CD4-positive, CD25-positive, alpha-beta regulatory T cell (primary cell): ENCODE measurements at regions not wholly inside any gene's neighbourhood (a gene's known extent, or its start where the extent isn't known, plus 50 kb on each side); places are given as distances from the start of the nearest gene placed in this dataset.

Experiments used
- ATAC-seq, 2 donors: fragments of 150-1000 bp; cut with Tn5 transposase; one replicate each; pipeline ENCODE4 v1.10.0; 2021; ENCODE audit warnings: low read depth in 2 of 2, moderate number of reproducible peaks in 2 of 2, moderate library complexity in 1 of 2
- DNase-seq, 3 donors: peaks; one replicate each; pipeline versions ENCODE4 v3.0.0 to v3.0.0-alpha.2; 2012 to 2022; ENCODE audit warnings: mixed read lengths in 1 of 3
- H3K27ac ChIP-seq: one replicate; pipeline ENCODE4 v1.7.0; 2013; ENCODE audit warnings: mild to moderate bottlenecking, low read length; ENCODE audit not compliant: insufficient read depth, poor library complexity, severe bottlenecking
- H3K27me3 ChIP-seq: one replicate; pipeline ENCODE4 v1.7.0; 2013; ENCODE audit warnings: low read length; ENCODE audit not compliant: control insufficient read depth, insufficient read depth
- H3K36me3 ChIP-seq: one replicate; pipeline ENCODE4 v1.7.0; 2013; ENCODE audit warnings: mild to moderate bottlenecking, low read length, moderate library complexity; ENCODE audit not compliant: control insufficient read depth, insufficient read depth
- H3K4me1 ChIP-seq: 2 replicates; pipeline ENCODE4 v1.7.0; 2013; ENCODE audit warnings: mild to moderate bottlenecking, low read length; ENCODE audit not compliant: insufficient read depth, control insufficient read depth, poor library complexity, severe bottlenecking
- H3K4me3 ChIP-seq: one replicate; pipeline ENCODE4 v1.7.0; 2013; ENCODE audit warnings: low read depth, mild to moderate bottlenecking, low read length, moderate library complexity
- H3K9me3 ChIP-seq, 2 experiments: 1 replicate in 1 of 2; 2 replicates in 1 of 2; pipeline ENCODE4 v1.7.0; 2013; ENCODE audit warnings: low read length in 2 of 2, mild to moderate bottlenecking in 1 of 2, moderate library complexity in 1 of 2; ENCODE audit not compliant: control insufficient read depth in 2 of 2
- H3K27ac Mint-ChIP-seq, 3 donors: one replicate each; pipeline ENCODE4 v1.8.0; 2020 to 2022; ENCODE audit warnings: mild to moderate bottlenecking in 3 of 3, mixed read lengths in 3 of 3, moderate library complexity in 2 of 3
- H3K27me3 Mint-ChIP-seq: one replicate; pipeline ENCODE4 v1.8.0; 2022; ENCODE audit warnings: mild to moderate bottlenecking, mixed read lengths
- H3K36me3 Mint-ChIP-seq: one replicate; pipeline ENCODE4 v1.8.0; 2020; ENCODE audit warnings: mixed read lengths
- H3K4me1 Mint-ChIP-seq, 4 donors: one replicate each; pipeline ENCODE4 v1.8.0; 2020 to 2022; ENCODE audit warnings: mixed read lengths in 4 of 4, mild to moderate bottlenecking in 1 of 4
- H3K4me3 Mint-ChIP-seq, 4 donors: one replicate each; pipeline ENCODE4 v1.8.0; 2020 to 2022; ENCODE audit warnings: mild to moderate bottlenecking in 4 of 4, mixed read lengths in 4 of 4, moderate library complexity in 3 of 4
- H3K9me3 Mint-ChIP-seq, 7 donors: one replicate each; pipeline ENCODE4 v1.8.0; 2020 to 2022; ENCODE audit warnings: mixed read lengths in 7 of 7, mild to moderate bottlenecking in 3 of 7, moderate library complexity in 2 of 7

DNA sequence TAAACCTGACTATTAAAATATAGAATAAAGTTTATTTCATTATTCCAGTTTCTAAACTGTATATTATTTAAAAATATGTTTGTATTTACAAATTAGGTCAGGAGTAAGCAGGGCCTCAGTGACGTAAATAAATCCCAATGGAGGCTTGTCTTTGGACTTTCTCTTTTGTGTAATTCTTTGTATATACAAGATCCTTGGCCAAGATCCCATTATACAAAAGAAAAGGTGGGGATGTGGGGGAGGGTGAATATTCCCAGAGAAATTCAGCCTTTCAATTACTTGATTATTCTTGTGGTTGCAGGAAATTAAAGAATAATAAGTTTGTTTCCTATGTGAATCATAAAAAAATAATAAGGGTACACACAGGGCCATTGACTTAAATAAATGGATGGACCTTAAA is 178.7 kb upstream of the PRPS1L1 start:
- Histone ChIP-seq H3K27ac (no peak overlapping the region), H3K36me3 (no peaks in the 10 kb centered on the region), H3K9me3 (no peaks in the 10 kb centered on the region), H3K27me3 (no peaks in the 10 kb centered on the region), H3K4me1 (no peaks in the 10 kb centered on the region), H3K4me3 (no peak overlapping the region)
- no peaks in the 10 kb centered on the region for H3K36me3 Mint-ChIP-seq
- H3K9me3 Mint-ChIP-seq, result no peaks in the 10 kb centered on the region
- H3K4me3 Mint-ChIP-seq, result no peak overlapping the region
- no peaks in the 10 kb centered on the region for H3K4me1 Mint-ChIP-seq
- peaks cover 4% of the 10 kb centered on the region for H3K27me3 Mint-ChIP-seq
- ATAC-seq (no peak), DNase-seq (no peak)
- no peak overlapping the region for H3K27ac Mint-ChIP-seq

DNA sequence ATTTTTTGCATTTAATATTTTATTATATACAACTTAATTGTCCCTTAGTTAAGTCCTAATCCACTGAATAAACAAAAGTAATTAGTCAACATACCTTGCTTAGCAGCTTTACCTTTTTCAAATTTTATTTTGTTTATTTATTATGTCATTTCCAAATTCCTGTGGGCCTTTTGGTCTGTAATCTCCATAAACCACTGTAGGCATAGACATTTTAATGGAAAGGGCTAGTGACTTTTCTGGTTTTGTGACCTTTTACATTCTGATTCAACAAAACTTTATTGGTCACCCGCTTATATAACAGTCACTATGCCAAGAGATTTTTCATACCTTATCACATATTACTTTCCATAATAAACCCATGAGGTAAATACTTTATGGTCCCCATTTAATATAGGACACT is 181.3 kb upstream of the PRPS1L1 start:
- Histone ChIP-seq H3K9me3 (no peaks in the 10 kb centered on the region), H3K27me3 (no peaks in the 10 kb centered on the region), H3K27ac (no peak overlapping the region), H3K36me3 (no peaks in the 10 kb centered on the region), H3K4me1 (no peaks in the 10 kb centered on the region), H3K4me3 (no peak overlapping the region)
- no peaks in the 10 kb centered on the region for H3K36me3 Mint-ChIP-seq
- H3K27me3 Mint-ChIP-seq, result no peaks in the 10 kb centered on the region
- H3K4me3 Mint-ChIP-seq, result peak overlapping the region in 1 of 4 donors; percentile 7
- H3K27ac Mint-ChIP-seq, result no peak overlapping the region
- ATAC-seq, result no peak
- H3K4me1 Mint-ChIP-seq, result no peaks in the 10 kb centered on the region
- peaks cover 0 to 4% (median 0%) of the 10 kb centered on the region in 7 donors for H3K9me3 Mint-ChIP-seq
- DNase-seq, result no peak

DNA sequence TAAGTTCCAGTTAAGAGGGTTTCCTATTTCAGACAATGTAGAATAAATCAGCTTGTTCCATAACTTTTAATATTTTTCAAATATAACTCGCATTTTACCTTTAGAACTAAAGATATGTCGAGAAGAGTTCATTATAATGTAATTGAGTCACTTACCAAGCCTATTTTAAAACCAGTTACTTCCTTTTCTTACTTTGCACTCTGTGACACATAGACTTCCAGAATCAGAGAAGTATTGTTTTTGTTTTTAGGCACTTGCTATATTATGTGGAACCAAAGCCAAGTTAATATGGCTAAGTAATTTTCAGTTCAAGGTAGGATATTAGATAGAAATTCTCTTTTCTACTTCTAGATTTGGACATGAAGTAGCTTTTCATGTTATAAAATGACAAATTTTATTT is 182.7 kb upstream of the PRPS1L1 start:
- peaks cover 0 to 4% (median 0%) of the 10 kb centered on the region in 7 donors for H3K9me3 Mint-ChIP-seq
- H3K4me3 ChIP-seq, result no peak overlapping the region
- H3K9me3 ChIP-seq, result no peaks in the 10 kb centered on the region
- no peaks in the 10 kb centered on the region for H3K4me1 Mint-ChIP-seq
- H3K36me3 Mint-ChIP-seq, result no peaks in the 10 kb centered on the region
- no peak overlapping the region for H3K27ac Mint-ChIP-seq
- no peaks in the 10 kb centered on the region for H3K27me3 Mint-ChIP-seq
- DNase-seq, result no peak
- no peaks in the 10 kb centered on the region for H3K36me3 ChIP-seq
- H3K27ac ChIP-seq, result no peak overlapping the region
- H3K4me3 Mint-ChIP-seq, result no peak overlapping the region
- no peak for ATAC-seq
- H3K27me3 ChIP-seq, result no peaks in the 10 kb centered on the region
- no peaks in the 10 kb centered on the region for H3K4me1 ChIP-seq

DNA sequence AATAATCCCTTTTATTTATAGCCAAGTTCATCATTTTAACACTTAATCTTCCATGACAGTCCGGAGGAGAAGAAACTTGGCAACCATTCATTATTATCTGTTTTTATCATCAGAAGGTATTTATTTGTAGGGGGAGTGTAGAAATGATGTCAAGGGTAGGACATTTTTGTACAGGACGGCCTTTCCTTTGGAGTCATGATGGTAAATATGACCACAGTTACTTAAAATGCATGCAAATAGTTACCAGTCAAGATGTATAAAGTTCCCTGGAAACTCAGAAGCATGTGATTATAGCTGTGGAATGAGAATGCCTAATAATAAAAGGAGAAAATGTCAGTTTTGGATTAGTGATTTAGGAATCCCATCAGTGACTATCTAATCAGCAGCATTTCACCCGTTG is 183.1 kb upstream of the PRPS1L1 start:
- H3K9me3 ChIP-seq, result no peaks in the 10 kb centered on the region
- H3K4me3 ChIP-seq, result no peak overlapping the region
- Mint-ChIP-seq H3K9me3 (peaks cover 0 to 4% (median 0%) of the 10 kb centered on the region in 7 donors), H3K4me1 (no peaks in the 10 kb centered on the region), H3K27me3 (no peaks in the 10 kb centered on the region), H3K36me3 (no peaks in the 10 kb centered on the region), H3K4me3 (no peak overlapping the region), H3K27ac (no peak overlapping the region)
- H3K27me3 ChIP-seq, result no peaks in the 10 kb centered on the region
- no peaks in the 10 kb centered on the region for H3K36me3 ChIP-seq
- DNase-seq, result no peak
- H3K27ac ChIP-seq, result no peak overlapping the region
- ATAC-seq, result no peak
- no peaks in the 10 kb centered on the region for H3K4me1 ChIP-seq

DNA sequence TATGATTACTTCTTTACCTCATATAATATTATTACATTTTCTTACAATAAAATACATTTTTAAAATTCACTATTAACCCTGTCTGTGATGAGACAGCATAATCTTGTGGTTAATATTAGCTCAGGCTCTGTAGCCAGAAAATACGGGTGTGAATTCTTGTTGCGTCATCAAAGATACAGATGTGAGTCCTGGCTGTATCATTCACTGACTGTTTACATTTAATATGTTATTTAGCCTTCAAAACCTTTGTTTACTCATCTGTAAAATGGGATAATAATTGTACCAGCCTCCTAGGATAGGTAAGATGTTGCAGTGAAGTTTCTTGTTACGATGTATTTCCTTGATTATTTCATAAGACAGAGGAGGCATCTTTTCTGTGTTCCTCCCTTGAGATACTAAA is 184.7 kb upstream of the PRPS1L1 start:
- DNase-seq, result no peak
- Histone ChIP-seq H3K27ac (no peak overlapping the region), H3K9me3 (no peaks in the 10 kb centered on the region), H3K4me3 (no peak overlapping the region), H3K36me3 (no peaks in the 10 kb centered on the region), H3K4me1 (no peaks in the 10 kb centered on the region), H3K27me3 (no peaks in the 10 kb centered on the region)
- no peaks in the 10 kb centered on the region for H3K36me3 Mint-ChIP-seq
- no peak overlapping the region for H3K27ac Mint-ChIP-seq
- no peak for ATAC-seq
- H3K4me1 Mint-ChIP-seq, result no peaks in the 10 kb centered on the region
- no peak overlapping the region for H3K4me3 Mint-ChIP-seq
- no peaks in the 10 kb centered on the region for H3K27me3 Mint-ChIP-seq
- H3K9me3 Mint-ChIP-seq, result peaks cover 0 to 4% (median 0%) of the 10 kb centered on the region in 7 donors

DNA sequence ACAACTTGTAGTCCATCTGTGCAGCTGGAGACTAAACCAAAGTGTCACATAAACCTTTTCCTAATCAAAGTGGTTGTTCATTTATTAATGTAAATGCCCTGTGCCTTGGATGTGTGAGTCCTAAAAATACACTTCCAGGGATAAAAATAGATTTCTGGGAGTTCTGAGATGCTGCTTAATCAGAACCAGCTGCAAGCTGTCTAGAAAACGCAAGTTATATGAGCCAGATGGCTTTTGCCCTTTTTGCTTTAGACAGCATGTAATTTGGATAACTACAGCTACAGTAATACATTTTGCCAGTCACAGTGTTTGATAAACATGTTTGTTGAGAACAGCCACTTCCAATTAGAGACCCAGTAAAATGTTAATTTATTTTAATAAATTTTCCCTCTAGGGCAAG is 185.1 kb upstream of the PRPS1L1 start:
- ATAC-seq (no peak), DNase-seq (no peak)
- no peaks in the 10 kb centered on the region for H3K4me1 ChIP-seq
- H3K9me3 Mint-ChIP-seq, result peaks cover 0 to 4% (median 0%) of the 10 kb centered on the region in 7 donors
- no peaks in the 10 kb centered on the region for H3K27me3 ChIP-seq
- H3K36me3 ChIP-seq, result no peaks in the 10 kb centered on the region
- no peak overlapping the region for H3K27ac ChIP-seq
- no peaks in the 10 kb centered on the region for H3K27me3 Mint-ChIP-seq
- no peak overlapping the region for H3K4me3 ChIP-seq
- no peaks in the 10 kb centered on the region for H3K36me3 Mint-ChIP-seq
- no peaks in the 10 kb centered on the region for H3K9me3 ChIP-seq
- H3K4me3 Mint-ChIP-seq, result no peak overlapping the region
- no peak overlapping the region for H3K27ac Mint-ChIP-seq
- H3K4me1 Mint-ChIP-seq, result no peaks in the 10 kb centered on the region

DNA sequence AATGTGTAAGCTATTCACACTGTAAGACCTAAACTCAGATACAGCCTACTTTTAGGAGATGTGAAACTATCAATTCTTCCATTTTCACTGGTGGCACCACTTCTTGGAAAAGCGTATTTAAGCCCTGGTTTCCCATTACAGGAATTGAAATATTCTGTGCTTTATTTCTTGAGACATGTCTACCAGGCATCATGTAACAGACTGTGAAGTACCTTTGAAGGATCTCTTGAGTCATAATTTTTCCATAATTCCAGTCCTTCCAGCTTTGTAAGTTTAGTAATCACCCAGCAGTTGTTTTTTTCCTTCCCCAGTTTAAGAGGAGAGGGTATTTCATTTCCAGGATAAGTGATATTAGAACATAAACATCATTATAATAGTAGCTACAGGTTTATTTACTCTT is 186.0 kb upstream of the PRPS1L1 start:
- Histone ChIP-seq H3K4me3 (no peak overlapping the region), H3K4me1 (no peaks in the 10 kb centered on the region), H3K36me3 (no peaks in the 10 kb centered on the region), H3K9me3 (no peaks in the 10 kb centered on the region), H3K27ac (no peak overlapping the region), H3K27me3 (no peaks in the 10 kb centered on the region)
- H3K36me3 Mint-ChIP-seq, result no peaks in the 10 kb centered on the region
- H3K4me3 Mint-ChIP-seq, result no peak overlapping the region
- no peaks in the 10 kb centered on the region for H3K4me1 Mint-ChIP-seq
- no peak for DNase-seq
- H3K9me3 Mint-ChIP-seq, result peaks cover 0 to 4% (median 0%) of the 10 kb centered on the region in 7 donors
- H3K27me3 Mint-ChIP-seq, result no peaks in the 10 kb centered on the region
- no peak for ATAC-seq
- H3K27ac Mint-ChIP-seq, result no peak overlapping the region

DNA sequence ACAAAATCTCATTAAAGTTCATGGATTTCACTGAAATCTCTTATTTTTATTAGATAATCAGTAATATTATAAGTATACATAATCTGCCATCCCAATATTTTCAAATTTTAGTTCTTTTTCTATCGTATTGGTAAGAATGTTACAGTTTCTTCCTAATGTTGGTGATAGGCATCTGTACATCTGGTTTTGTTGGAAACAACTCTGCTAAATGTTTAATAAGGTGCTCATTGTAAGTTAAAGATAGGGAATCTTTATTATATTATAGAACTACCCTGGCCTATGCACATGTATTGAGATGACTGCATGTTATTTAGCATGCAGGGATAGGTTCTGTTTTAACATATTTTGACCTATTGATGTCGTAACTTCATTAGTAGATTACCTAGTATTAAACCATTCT is 188.6 kb upstream of the PRPS1L1 start:
- H3K27ac ChIP-seq, result no peak overlapping the region
- no peaks in the 10 kb centered on the region for H3K36me3 ChIP-seq
- no peaks in the 10 kb centered on the region for H3K36me3 Mint-ChIP-seq
- H3K27me3 ChIP-seq, result no peaks in the 10 kb centered on the region
- ATAC-seq, result no peak
- DNase-seq, result no peak
- no peaks in the 10 kb centered on the region for H3K9me3 ChIP-seq
- H3K4me1 Mint-ChIP-seq, result no peaks in the 10 kb centered on the region
- H3K9me3 Mint-ChIP-seq, result peaks cover 0 to 4% (median 0%) of the 10 kb centered on the region in 7 donors
- H3K27ac Mint-ChIP-seq, result no peak overlapping the region
- H3K4me3 ChIP-seq, result no peak overlapping the region
- no peaks in the 10 kb centered on the region for H3K27me3 Mint-ChIP-seq
- H3K4me3 Mint-ChIP-seq, result no peak overlapping the region
- no peaks in the 10 kb centered on the region for H3K4me1 ChIP-seq
